Liver (tissue), 8 donors: ENCODE measurements at regions not wholly inside any gene's neighbourhood (a gene's known extent, or its start where the extent isn't known, plus 50 kb on each side); places are given as distances from the start of the nearest gene placed in this dataset.

Experiments used
- DNase-seq: peaks from one replicate; pipeline ENCODE4 v3.0.0-alpha.2; 2017; ENCODE audit warnings: low spot score
- H3K27ac ChIP-seq, 2 donors: one replicate each; pipeline ENCODE4 v1.7.0; 2013; ENCODE audit warnings: inconsistent platforms in 2 of 2, low read length in 2 of 2, control low read depth in 1 of 2, low read depth in 1 of 2, mild to moderate bottlenecking in 1 of 2
- H3K27me3 ChIP-seq, 4 donors: one replicate each; pipeline versions ENCODE4 v1.6.1 to v1.7.0; 2013; ENCODE audit warnings: low read length in 3 of 4, inconsistent platforms in 1 of 4, mild to moderate bottlenecking in 1 of 4, moderate library complexity in 1 of 4; ENCODE audit not compliant: control insufficient read depth in 4 of 4, insufficient read depth in 4 of 4
- H3K36me3 ChIP-seq, 4 donors: one replicate each; pipeline versions ENCODE4 v1.6.1 to v1.7.0; 2013; ENCODE audit warnings: low read length in 3 of 4, mild to moderate bottlenecking in 3 of 4, low read depth in 1 of 4, moderate library complexity in 1 of 4; ENCODE audit not compliant: control insufficient read depth in 4 of 4, insufficient read depth in 3 of 4
- H3K4me1 ChIP-seq, 4 donors: one replicate each; pipeline versions ENCODE4 v1.6.1 to v1.7.0; 2013; ENCODE audit warnings: low read length in 3 of 4, mild to moderate bottlenecking in 3 of 4, moderate library complexity in 1 of 4; ENCODE audit not compliant: control insufficient read depth in 4 of 4, insufficient read depth in 4 of 4
- H3K4me3 ChIP-seq, 3 donors: one replicate each; pipeline versions ENCODE4 v1.6.1 to v1.7.0; 2013; ENCODE audit warnings: low read length in 3 of 3, control low read depth in 1 of 3, low read depth in 1 of 3, mild to moderate bottlenecking in 1 of 3
- H3K9ac ChIP-seq, 2 donors: one replicate each; pipeline ENCODE4 v1.7.0; 2013; ENCODE audit warnings: low read length in 2 of 2, mild to moderate bottlenecking in 2 of 2, moderate library complexity in 2 of 2, control low read depth in 1 of 2, low read depth in 1 of 2
- H3K9me3 ChIP-seq, 4 donors: one replicate each; pipeline versions ENCODE4 v1.6.1 to v1.7.0; 2013; ENCODE audit warnings: low read length in 3 of 4; ENCODE audit not compliant: control insufficient read depth in 4 of 4
- ATF3 ChIP-seq: IDR thresholded peaks from 2 replicates; pipeline ENCODE4 v1.6.1; 2016; ENCODE audit warnings: antibody characterized with exemption
- CTCF ChIP-seq: fragments of 150-350 bp; IDR thresholded peaks from 2 replicates; pipeline ENCODE4 v1.5.1; 2017; ENCODE audit warnings: improper control_type of control experiment, low read depth, low read length; ENCODE audit not compliant: missing input control
- EGR1 ChIP-seq, 2 donors: IDR thresholded peaks; 2 replicates each; pipeline ENCODE4 v1.6.1; 2016 to 2018; ENCODE audit warnings: antibody characterized with exemption in 2 of 2, low read depth in 2 of 2
- FOXA1 ChIP-seq: IDR thresholded peaks from 2 replicates; pipeline ENCODE4 v1.6.1; 2016; ENCODE audit warnings: antibody characterized with exemption
- GABPA ChIP-seq, 2 donors: IDR thresholded peaks in 1 of 2; conservative IDR thresholded peaks in 1 of 2; 2 replicates each; pipeline ENCODE4 v1.6.1; 2016; ENCODE audit warnings: antibody characterized with exemption in 2 of 2, mild to moderate bottlenecking in 1 of 2, moderate library complexity in 1 of 2
- HNF4A ChIP-seq, 2 donors: conservative IDR thresholded peaks; 2 replicates each; pipeline ENCODE4 v1.6.1; 2016; ENCODE audit warnings: antibody characterized with exemption in 2 of 2, mild to moderate bottlenecking in 2 of 2
- JUND ChIP-seq, 2 donors: IDR thresholded peaks; 2 replicates each; pipeline ENCODE4 v1.6.1; 2016; ENCODE audit warnings: antibody characterized with exemption in 2 of 2
- RXRA ChIP-seq, 2 donors: IDR thresholded peaks; 2 replicates each; pipeline ENCODE4 v1.6.1; 2017 to 2018; ENCODE audit warnings: antibody characterized with exemption in 2 of 2, mild to moderate bottlenecking in 1 of 2
- YY1 ChIP-seq: IDR thresholded peaks from 2 replicates; pipeline ENCODE4 v1.6.1; 2016; ENCODE audit warnings: antibody characterized with exemption, mild to moderate bottlenecking
- WGBS: extraction: QIAGEN DNeasy Blood & Tissue Kit; methylation state at CpG from one replicate; pipeline ENCODE4 v1.1.7; 2013; 5-methylcytosine and 5-hydroxymethylcytosine counted together
- TF ChIP-seq, protein P1 (sequence below): IDR thresholded peaks from 2 replicates; pipeline ENCODE4 v1.6.1; 2016; ENCODE audit warnings: antibody characterized with exemption, mild to moderate bottlenecking
- TF ChIP-seq, protein P2 (sequence below): IDR thresholded peaks from 2 replicates; pipeline ENCODE4 v1.6.1; 2016; ENCODE audit warnings: antibody characterized with exemption
- donor health status: healthy.
- donor health status: healthy.
- donor health status: healthy.
- donor health status: healthy.
- donor health status: healthy.

- Histone ChIP-seq H3K9ac (no peak overlapping the region), H3K36me3 (no peaks in the 10 kb centered on the region), H3K27me3 (no peaks in the 10 kb centered on the region), H3K9me3 (no peaks in the 10 kb centered on the region), H3K27ac (no peak overlapping the region), H3K4me1 (peaks cover 0 to 9% (median 4%) of the 10 kb centered on the region in 4 donors), H3K4me3 (no peak overlapping the region)
- no peak for DNase-seq
- 74% methylated on average over 4 of the region's 4 CpGs for WGBS
- no peak for TF ChIP-seq JUND (IDR thresholded peaks at IDR 0.05)
- no peak for TF ChIP-seq CTCF
- no peak for TF ChIP-seq YY1
- TF ChIP-seq, protein P1, sequence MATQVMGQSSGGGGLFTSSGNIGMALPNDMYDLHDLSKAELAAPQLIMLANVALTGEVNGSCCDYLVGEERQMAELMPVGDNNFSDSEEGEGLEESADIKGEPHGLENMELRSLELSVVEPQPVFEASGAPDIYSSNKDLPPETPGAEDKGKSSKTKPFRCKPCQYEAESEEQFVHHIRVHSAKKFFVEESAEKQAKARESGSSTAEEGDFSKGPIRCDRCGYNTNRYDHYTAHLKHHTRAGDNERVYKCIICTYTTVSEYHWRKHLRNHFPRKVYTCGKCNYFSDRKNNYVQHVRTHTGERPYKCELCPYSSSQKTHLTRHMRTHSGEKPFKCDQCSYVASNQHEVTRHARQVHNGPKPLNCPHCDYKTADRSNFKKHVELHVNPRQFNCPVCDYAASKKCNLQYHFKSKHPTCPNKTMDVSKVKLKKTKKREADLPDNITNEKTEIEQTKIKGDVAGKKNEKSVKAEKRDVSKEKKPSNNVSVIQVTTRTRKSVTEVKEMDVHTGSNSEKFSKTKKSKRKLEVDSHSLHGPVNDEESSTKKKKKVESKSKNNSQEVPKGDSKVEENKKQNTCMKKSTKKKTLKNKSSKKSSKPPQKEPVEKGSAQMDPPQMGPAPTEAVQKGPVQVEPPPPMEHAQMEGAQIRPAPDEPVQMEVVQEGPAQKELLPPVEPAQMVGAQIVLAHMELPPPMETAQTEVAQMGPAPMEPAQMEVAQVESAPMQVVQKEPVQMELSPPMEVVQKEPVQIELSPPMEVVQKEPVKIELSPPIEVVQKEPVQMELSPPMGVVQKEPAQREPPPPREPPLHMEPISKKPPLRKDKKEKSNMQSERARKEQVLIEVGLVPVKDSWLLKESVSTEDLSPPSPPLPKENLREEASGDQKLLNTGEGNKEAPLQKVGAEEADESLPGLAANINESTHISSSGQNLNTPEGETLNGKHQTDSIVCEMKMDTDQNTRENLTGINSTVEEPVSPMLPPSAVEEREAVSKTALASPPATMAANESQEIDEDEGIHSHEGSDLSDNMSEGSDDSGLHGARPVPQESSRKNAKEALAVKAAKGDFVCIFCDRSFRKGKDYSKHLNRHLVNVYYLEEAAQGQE, result no peak
- TF ChIP-seq FOXA1, result no peak
- TF ChIP-seq GABPA (IDR thresholded peaks at IDR 0.05 in 1 of 2, conservative IDR thresholded peaks at IDR 0.05 in 1 of 2), result no peak
- TF ChIP-seq EGR1 (IDR thresholded peaks at IDR 0.05; ENCODE audit: low read depth in 2 of 2), result no peak
- TF ChIP-seq ATF3, result no peak
- TF ChIP-seq, protein P2, sequence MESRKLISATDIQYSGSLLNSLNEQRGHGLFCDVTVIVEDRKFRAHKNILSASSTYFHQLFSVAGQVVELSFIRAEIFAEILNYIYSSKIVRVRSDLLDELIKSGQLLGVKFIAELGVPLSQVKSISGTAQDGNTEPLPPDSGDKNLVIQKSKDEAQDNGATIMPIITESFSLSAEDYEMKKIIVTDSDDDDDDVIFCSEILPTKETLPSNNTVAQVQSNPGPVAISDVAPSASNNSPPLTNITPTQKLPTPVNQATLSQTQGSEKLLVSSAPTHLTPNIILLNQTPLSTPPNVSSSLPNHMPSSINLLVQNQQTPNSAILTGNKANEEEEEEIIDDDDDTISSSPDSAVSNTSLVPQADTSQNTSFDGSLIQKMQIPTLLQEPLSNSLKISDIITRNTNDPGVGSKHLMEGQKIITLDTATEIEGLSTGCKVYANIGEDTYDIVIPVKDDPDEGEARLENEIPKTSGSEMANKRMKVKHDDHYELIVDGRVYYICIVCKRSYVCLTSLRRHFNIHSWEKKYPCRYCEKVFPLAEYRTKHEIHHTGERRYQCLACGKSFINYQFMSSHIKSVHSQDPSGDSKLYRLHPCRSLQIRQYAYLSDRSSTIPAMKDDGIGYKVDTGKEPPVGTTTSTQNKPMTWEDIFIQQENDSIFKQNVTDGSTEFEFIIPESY, result no peak
- TF ChIP-seq RXRA (IDR thresholded peaks at IDR 0.05), result no peak
Observed at GRCh38 chr14:58793131-58793740, 155.5 kb downstream of the DACT1 start.

- Histone ChIP-seq H3K9me3 (no peaks in the 10 kb centered on the region), H3K4me3 (no peak overlapping the region), H3K4me1 (peaks cover 0 to 9% (median 4%) of the 10 kb centered on the region in 4 donors), H3K36me3 (no peaks in the 10 kb centered on the region), H3K9ac (no peak overlapping the region), H3K27me3 (no peaks in the 10 kb centered on the region), H3K27ac (no peak overlapping the region)
- 70% methylated on average over 5 of the region's 5 CpGs for WGBS
- TF ChIP-seq EGR1 (IDR thresholded peaks at IDR 0.05; ENCODE audit: low read depth in 2 of 2), result no peak
- TF ChIP-seq YY1, result no peak
- TF ChIP-seq HNF4A (conservative IDR thresholded peaks at IDR 0.05), result no peak
- no peak for DNase-seq
Observed at GRCh38 chr14:58794993-58795762, 157.4 kb downstream of the DACT1 start.
